ENCODE measurements at regions not wholly inside any gene's neighbourhood (a gene's known extent, or its start where the extent isn't known, plus 50 kb on each side); places are given as distances from the start of the nearest gene placed in this dataset.

DNA sequence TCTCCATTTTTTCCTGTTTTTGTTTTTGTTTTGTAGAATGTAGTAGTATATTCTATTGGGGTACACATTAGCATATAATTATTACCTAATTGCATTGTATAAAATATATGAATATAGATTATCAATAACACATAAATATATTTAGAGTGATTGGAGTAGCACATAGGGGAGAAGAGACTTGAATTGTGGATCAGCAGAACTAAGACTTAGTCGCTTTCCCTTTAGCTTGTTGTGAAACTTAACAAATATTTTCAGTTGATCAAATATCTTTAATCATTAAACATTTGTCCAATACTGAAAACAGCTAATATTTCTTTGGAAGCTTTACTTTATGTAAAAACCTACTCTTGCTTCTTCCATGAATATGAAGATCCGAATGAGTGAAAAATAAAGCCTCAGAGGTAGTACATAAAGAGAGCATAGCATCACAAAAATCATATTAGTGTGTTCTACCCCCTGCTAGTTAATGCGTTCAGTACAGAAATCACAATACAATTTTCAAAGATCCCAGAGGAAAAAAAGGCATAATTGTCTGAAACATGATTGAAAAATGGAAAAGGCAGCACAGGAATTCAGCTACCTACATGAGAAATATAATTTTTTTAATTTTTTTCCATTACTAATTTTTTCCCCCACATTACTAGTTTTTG is 1348.0 kb upstream of the PRR20A start:
- TF ChIP-seq ZC3H10 (CRISPR knock-in tag; IDR thresholded peaks at IDR 0.05) = no peak
- TF ChIP-seq, protein P1, sequence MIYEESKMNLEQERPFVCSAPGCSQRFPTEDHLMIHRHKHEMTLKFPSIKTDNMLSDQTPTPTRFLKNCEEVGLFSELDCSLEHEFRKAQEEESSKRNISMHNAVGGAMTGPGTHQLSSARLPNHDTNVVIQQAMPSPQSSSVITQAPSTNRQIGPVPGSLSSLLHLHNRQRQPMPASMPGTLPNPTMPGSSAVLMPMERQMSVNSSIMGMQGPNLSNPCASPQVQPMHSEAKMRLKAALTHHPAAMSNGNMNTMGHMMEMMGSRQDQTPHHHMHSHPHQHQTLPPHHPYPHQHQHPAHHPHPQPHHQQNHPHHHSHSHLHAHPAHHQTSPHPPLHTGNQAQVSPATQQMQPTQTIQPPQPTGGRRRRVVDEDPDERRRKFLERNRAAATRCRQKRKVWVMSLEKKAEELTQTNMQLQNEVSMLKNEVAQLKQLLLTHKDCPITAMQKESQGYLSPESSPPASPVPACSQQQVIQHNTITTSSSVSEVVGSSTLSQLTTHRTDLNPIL (CRISPR knock-in tag; IDR thresholded peaks at IDR 0.05; ENCODE audit: low read depth) = no peak
- TF ChIP-seq TCF4 (CRISPR knock-in tag; IDR thresholded peaks at IDR 0.05; ENCODE audit: borderline replicate concordance) = no peak
- ATAC-seq = no peak

DNA sequence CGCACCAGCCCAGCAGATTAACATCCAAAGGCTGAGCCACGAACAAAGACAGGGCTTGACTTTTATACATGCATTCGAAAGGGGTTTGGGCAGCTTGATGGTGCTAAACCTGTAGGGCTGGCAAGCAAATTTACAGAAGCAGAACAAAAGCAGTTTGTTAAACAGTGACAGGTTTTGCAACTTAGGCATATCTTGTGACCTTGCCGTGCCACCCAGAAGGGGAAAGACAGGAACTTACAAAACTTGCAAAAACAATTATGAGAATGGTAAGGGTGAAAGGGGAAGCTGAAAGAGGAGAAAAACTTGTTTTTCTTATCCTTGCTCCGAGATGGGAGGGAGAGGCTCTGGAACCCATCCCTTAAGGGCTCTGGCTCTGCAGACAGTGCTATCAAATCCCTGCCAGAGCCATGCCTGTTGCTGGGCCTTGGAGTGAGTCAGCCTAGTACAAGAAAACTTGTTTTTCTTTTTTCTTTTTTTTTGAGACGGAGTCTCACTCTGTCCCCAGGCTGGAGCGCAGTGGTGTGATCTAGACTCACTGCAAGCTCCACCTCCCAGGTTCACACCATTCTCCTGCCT is 1325.2 kb upstream of the PRR20A start:
- ATAC-seq = no peak
- TF ChIP-seq TCF4 (CRISPR knock-in tag; IDR thresholded peaks at IDR 0.05; ENCODE audit: borderline replicate concordance) (no peak), ZC3H10 (CRISPR knock-in tag; IDR thresholded peaks at IDR 0.05) (no peak), ESRRG (CRISPR knock-in tag; IDR thresholded peaks at IDR 0.05) (no peak), ZFP3 (CRISPR knock-in tag; IDR thresholded peaks at IDR 0.05) (no peak), TOX (CRISPR knock-in tag; IDR thresholded peaks at IDR 0.05; ENCODE audit: borderline replicate concordance) (no peak), ISL1 (CRISPR knock-in tag; IDR thresholded peaks at IDR 0.05) (no peak), GLIS3 (CRISPR knock-in tag; IDR thresholded peaks at IDR 0.05) (no peak), PPARA (CRISPR knock-in tag; IDR thresholded peaks at IDR 0.05; ENCODE audit: borderline replicate concordance) (no peak), CSDC2 (CRISPR knock-in tag; IDR thresholded peaks at IDR 0.05) (no peak), ZFP30 (CRISPR knock-in tag; IDR thresholded peaks at IDR 0.05) (no peak), ZNF8 (CRISPR knock-in tag; IDR thresholded peaks at IDR 0.05) (no peak)
- TF ChIP-seq, protein P1 (CRISPR knock-in tag; IDR thresholded peaks at IDR 0.05; ENCODE audit: low read depth) = no peak
- TF ChIP-seq, protein P2, sequence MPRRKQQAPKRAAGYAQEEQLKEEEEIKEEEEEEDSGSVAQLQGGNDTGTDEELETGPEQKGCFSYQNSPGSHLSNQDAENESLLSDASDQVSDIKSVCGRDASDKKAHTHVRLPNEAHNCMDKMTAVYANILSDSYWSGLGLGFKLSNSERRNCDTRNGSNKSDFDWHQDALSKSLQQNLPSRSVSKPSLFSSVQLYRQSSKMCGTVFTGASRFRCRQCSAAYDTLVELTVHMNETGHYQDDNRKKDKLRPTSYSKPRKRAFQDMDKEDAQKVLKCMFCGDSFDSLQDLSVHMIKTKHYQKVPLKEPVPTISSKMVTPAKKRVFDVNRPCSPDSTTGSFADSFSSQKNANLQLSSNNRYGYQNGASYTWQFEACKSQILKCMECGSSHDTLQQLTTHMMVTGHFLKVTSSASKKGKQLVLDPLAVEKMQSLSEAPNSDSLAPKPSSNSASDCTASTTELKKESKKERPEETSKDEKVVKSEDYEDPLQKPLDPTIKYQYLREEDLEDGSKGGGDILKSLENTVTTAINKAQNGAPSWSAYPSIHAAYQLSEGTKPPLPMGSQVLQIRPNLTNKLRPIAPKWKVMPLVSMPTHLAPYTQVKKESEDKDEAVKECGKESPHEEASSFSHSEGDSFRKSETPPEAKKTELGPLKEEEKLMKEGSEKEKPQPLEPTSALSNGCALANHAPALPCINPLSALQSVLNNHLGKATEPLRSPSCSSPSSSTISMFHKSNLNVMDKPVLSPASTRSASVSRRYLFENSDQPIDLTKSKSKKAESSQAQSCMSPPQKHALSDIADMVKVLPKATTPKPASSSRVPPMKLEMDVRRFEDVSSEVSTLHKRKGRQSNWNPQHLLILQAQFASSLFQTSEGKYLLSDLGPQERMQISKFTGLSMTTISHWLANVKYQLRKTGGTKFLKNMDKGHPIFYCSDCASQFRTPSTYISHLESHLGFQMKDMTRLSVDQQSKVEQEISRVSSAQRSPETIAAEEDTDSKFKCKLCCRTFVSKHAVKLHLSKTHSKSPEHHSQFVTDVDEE (CRISPR knock-in tag; IDR thresholded peaks at IDR 0.05) = no peak
- TF ChIP-seq, protein P3, sequence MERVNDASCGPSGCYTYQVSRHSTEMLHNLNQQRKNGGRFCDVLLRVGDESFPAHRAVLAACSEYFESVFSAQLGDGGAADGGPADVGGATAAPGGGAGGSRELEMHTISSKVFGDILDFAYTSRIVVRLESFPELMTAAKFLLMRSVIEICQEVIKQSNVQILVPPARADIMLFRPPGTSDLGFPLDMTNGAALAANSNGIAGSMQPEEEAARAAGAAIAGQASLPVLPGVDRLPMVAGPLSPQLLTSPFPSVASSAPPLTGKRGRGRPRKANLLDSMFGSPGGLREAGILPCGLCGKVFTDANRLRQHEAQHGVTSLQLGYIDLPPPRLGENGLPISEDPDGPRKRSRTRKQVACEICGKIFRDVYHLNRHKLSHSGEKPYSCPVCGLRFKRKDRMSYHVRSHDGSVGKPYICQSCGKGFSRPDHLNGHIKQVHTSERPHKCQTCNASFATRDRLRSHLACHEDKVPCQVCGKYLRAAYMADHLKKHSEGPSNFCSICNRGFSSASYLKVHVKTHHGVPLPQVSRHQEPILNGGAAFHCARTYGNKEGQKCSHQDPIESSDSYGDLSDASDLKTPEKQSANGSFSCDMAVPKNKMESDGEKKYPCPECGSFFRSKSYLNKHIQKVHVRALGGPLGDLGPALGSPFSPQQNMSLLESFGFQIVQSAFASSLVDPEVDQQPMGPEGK (CRISPR knock-in tag; IDR thresholded peaks at IDR 0.05; ENCODE audit: borderline replicate concordance) = no peak

DNA sequence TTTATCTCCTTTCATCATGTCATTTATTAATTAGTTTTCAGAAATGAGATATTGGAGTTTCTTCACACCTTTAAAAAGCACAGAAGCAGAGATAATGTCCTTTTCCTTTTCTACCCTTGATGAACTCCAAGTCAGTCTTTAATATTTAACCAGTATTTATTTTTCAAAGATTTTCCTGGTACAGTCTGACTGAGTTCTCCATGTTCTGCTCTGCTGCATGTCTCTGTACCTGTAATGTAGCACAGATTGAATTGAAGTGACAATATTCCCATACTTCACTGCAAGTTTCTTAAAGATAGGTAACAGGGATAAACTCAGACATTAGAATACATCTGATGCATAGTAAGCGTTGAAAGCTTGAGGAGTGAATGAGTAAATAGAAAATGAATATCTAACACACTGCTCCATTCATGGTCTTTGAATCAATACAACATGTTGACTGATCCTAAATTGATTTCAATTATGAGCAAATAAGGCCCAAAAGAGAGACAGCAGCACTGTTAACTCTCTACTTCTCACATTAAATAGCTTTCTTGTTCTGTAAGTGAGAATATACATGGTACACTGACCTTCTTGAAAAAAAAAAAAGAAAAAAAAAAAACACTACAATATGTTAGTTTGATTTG is 1323.6 kb upstream of the PRR20A start:
- no peak for ATAC-seq
- TF ChIP-seq, protein P4, sequence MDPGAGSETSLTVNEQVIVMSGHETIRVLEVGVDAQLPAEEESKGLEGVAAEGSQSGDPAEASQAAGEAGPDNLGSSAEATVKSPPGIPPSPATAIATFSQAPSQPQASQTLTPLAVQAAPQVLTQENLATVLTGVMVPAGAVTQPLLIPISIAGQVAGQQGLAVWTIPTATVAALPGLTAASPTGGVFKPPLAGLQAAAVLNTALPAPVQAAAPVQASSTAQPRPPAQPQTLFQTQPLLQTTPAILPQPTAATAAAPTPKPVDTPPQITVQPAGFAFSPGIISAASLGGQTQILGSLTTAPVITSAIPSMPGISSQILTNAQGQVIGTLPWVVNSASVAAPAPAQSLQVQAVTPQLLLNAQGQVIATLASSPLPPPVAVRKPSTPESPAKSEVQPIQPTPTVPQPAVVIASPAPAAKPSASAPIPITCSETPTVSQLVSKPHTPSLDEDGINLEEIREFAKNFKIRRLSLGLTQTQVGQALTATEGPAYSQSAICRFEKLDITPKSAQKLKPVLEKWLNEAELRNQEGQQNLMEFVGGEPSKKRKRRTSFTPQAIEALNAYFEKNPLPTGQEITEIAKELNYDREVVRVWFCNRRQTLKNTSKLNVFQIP (CRISPR knock-in tag; IDR thresholded peaks at IDR 0.05; ENCODE audit: borderline replicate concordance, low read depth) = no peak
- TF ChIP-seq ZNF8 (CRISPR knock-in tag; IDR thresholded peaks at IDR 0.05) (no peak), CSDC2 (CRISPR knock-in tag; IDR thresholded peaks at IDR 0.05) (no peak), ZFP3 (CRISPR knock-in tag; IDR thresholded peaks at IDR 0.05) (no peak), SNAI2 (CRISPR knock-in tag; IDR thresholded peaks at IDR 0.05) (no peak), TCF4 (CRISPR knock-in tag; IDR thresholded peaks at IDR 0.05; ENCODE audit: borderline replicate concordance) (no peak), ZNF70 (CRISPR knock-in tag; IDR thresholded peaks at IDR 0.05) (no peak), ARNTL (CRISPR knock-in tag; IDR thresholded peaks at IDR 0.05; ENCODE audit: borderline replicate concordance, low read depth) (no peak), RARB (CRISPR knock-in tag; IDR thresholded peaks at IDR 0.05) (no peak), ESRRG (CRISPR knock-in tag; IDR thresholded peaks at IDR 0.05) (no peak), ZC3H10 (CRISPR knock-in tag; IDR thresholded peaks at IDR 0.05) (no peak), BACH2 (CRISPR knock-in tag; IDR thresholded peaks at IDR 0.05; ENCODE audit: borderline replicate concordance) (no peak), TOX (CRISPR knock-in tag; IDR thresholded peaks at IDR 0.05; ENCODE audit: borderline replicate concordance) (no peak), GLIS3 (CRISPR knock-in tag; IDR thresholded peaks at IDR 0.05) (no peak), OSR1 (CRISPR knock-in tag; IDR thresholded peaks at IDR 0.05) (no peak), ISL1 (CRISPR knock-in tag; IDR thresholded peaks at IDR 0.05) (no peak)
- TF ChIP-seq, protein P5, sequence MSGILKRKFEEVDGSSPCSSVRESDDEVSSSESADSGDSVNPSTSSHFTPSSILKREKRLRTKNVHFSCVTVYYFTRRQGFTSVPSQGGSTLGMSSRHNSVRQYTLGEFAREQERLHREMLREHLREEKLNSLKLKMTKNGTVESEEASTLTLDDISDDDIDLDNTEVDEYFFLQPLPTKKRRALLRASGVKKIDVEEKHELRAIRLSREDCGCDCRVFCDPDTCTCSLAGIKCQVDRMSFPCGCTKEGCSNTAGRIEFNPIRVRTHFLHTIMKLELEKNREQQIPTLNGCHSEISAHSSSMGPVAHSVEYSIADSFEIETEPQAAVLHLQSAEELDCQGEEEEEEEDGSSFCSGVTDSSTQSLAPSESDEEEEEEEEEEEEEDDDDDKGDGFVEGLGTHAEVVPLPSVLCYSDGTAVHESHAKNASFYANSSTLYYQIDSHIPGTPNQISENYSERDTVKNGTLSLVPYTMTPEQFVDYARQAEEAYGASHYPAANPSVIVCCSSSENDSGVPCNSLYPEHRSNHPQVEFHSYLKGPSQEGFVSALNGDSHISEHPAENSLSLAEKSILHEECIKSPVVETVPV (CRISPR knock-in tag; IDR thresholded peaks at IDR 0.05) = no peak
- TF ChIP-seq, protein P3 (CRISPR knock-in tag; IDR thresholded peaks at IDR 0.05; ENCODE audit: borderline replicate concordance) = no peak
